Erythroblast (primary cell): ENCODE measurements at regions not wholly inside any gene's neighbourhood (a gene's known extent, or its start where the extent isn't known, plus 50 kb on each side); places are given as distances from the start of the nearest gene placed in this dataset.

Experiments
- GATA1 ChIP-seq: IDR thresholded peaks from 2 replicates; pipeline ENCODE4 v1.6.1; 2011; ENCODE audit warnings: low read depth, mild to moderate bottlenecking, control low read depth, low read length, moderate library complexity
- POLR2A ChIP-seq: IDR thresholded peaks from 2 replicates; pipeline ENCODE4 v1.6.1; 2011; ENCODE audit warnings: mild to moderate bottlenecking, low read length

DNA sequence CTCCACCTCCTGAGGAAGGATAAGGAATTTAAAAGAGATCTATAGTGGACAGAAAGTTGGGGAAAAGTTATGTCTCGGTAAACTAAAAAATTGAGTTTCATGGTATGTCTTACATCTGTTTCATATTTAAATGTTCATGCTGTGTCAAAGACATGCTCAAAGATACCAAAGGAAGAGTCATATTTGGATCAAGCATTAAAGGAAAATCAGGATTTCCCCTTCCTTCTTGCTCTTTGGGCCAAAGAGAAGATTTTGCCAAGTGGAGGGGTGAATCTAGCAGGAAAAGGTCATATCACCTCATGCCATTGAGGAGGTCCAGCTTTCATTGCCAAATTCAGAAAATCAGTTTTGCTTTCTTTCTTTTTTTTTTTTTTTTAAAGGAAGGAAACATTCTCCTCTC is 192.4 kb downstream of the OGFRL1 start:
- TF ChIP-seq POLR2A: no peak
- no peak for TF ChIP-seq GATA1
